SU-DHL-6 (cell line): ENCODE measurements at regions not wholly inside any gene's neighbourhood (a gene's known extent, or its start where the extent isn't known, plus 50 kb on each side); places are given as distances from the start of the nearest gene placed in this dataset.

Experiments
- CTCF ChIP-seq: fragments of 200-600 bp; sonication (generic); IDR thresholded peaks from one replicate; pipeline ENCODE4 v1.5.1; 2017; ENCODE audit warnings: antibody characterized with exemption, mild to moderate bottlenecking, low read length, moderate library complexity; ENCODE audit not compliant: insufficient read depth, poor library complexity, severe bottlenecking
- EZH2phosphoT487 ChIP-seq: fragments of 200-600 bp; sonication (generic), shearing (Covaris generic); conservative IDR thresholded peaks from 2 replicates; pipeline ENCODE4 v1.6.1; 2018; ENCODE audit warnings: mild to moderate bottlenecking, antibody characterized with exemption, low read length, moderate library complexity, mixed read lengths

GRCh38 chr1:55831759-55832158 is 616.6 kb upstream of the USP24 start:
- no peak for TF ChIP-seq CTCF
- no peak for TF ChIP-seq EZH2phosphoT487
